KMS-11 (cell line): ENCODE measurements at regions not wholly inside any gene's neighbourhood (a gene's known extent, or its start where the extent isn't known, plus 50 kb on each side); places are given as distances from the start of the nearest gene placed in this dataset.

ENCODE experiments used
- H2AFZ ChIP-seq: fragments of 200-600 bp; sonication (generic); 2 replicates; pipeline ENCODE4 v1.6.1; 2016; ENCODE audit warnings: antibody characterized with exemption, mixed run types, low read depth
- H3K27ac ChIP-seq: fragments of 200-600 bp; sonication (generic); 2 replicates; pipeline ENCODE4 v1.6.1; 2016; ENCODE audit warnings: mild to moderate bottlenecking, mixed run types
- H3K27me3 ChIP-seq: fragments of 200-600 bp; sonication (generic); 2 replicates; pipeline ENCODE4 v1.6.1; 2017; ENCODE audit warnings: mild to moderate bottlenecking, low read depth, mixed run types, moderate library complexity; ENCODE audit not compliant: insufficient read depth
- H3K36me3 ChIP-seq: fragments of 200-600 bp; sonication (generic); 2 replicates; pipeline ENCODE4 v1.6.1; 2017; ENCODE audit warnings: mild to moderate bottlenecking, mixed run types; ENCODE audit not compliant: insufficient read depth
- H3K4me1 ChIP-seq: fragments of 200-600 bp; sonication (generic); 2 replicates; pipeline ENCODE4 v1.6.1; 2016; ENCODE audit warnings: mild to moderate bottlenecking, low read depth, mixed run types; ENCODE audit not compliant: poor library complexity, severe bottlenecking
- H3K4me2 ChIP-seq: fragments of 200-600 bp; sonication (generic); 2 replicates; pipeline ENCODE4 v1.7.0; 2016; ENCODE audit warnings: mild to moderate bottlenecking, mixed run types
- H3K4me3 ChIP-seq: fragments of 200-600 bp; sonication (generic); IDR thresholded peaks from 2 replicates; pipeline ENCODE4 v1.6.1; 2017; ENCODE audit warnings: low read depth, low read length, mixed read lengths; ENCODE audit not compliant: insufficient read depth
- H3K79me2 ChIP-seq: fragments of 200-600 bp; sonication (generic); 2 replicates; pipeline ENCODE4 v1.6.1; 2016; ENCODE audit warnings: low read depth, mixed run types; ENCODE audit not compliant: insufficient read depth
- H3K9ac ChIP-seq: fragments of 200-600 bp; sonication (generic); 2 replicates; pipeline ENCODE4 v1.6.1; 2016; ENCODE audit warnings: mild to moderate bottlenecking, mixed run types
- H4K20me1 ChIP-seq: fragments of 200-600 bp; sonication (generic); 2 replicates; pipeline ENCODE4 v1.6.1; 2016; ENCODE audit warnings: mild to moderate bottlenecking, mixed run types; ENCODE audit not compliant: insufficient read depth
- CTCF ChIP-seq: fragments of 200-600 bp; sonication (generic); conservative IDR thresholded peaks from 2 replicates; pipeline ENCODE4 v1.6.1; 2017; ENCODE audit warnings: low read depth, mild to moderate bottlenecking, antibody characterized with exemption, low read length, moderate library complexity, mixed read lengths

- Histone ChIP-seq H3K9ac (no peak overlapping the region), H3K27me3 (no peaks in the 10 kb centered on the region), H3K27ac (no peak overlapping the region), H4K20me1 (no peaks in the 10 kb centered on the region), H3K36me3 (no peaks in the 10 kb centered on the region), H3K4me3 (no peak overlapping the region), H3K4me2 (no peak overlapping the region), H2AFZ (no peak overlapping the region), H3K4me1 (no peaks in the 10 kb centered on the region), H3K79me2 (no peaks in the 10 kb centered on the region)
- TF ChIP-seq CTCF, result no peak
These were observed 67.6 kb upstream of the NTRK3 start for GRCh38 chr15:88323976-88324740.

- H3K36me3 ChIP-seq, result no peaks in the 10 kb centered on the region
- H2AFZ ChIP-seq, result no peak overlapping the region
- H3K79me2 ChIP-seq, result no peaks in the 10 kb centered on the region
- no peak overlapping the region for H3K9ac ChIP-seq
- no peaks in the 10 kb centered on the region for H3K27me3 ChIP-seq
- no peak overlapping the region for H3K27ac ChIP-seq
- no peaks in the 10 kb centered on the region for H4K20me1 ChIP-seq
- no peak for TF ChIP-seq CTCF
- H3K4me3 ChIP-seq, result no peak overlapping the region
- no peak overlapping the region for H3K4me2 ChIP-seq
- no peaks in the 10 kb centered on the region for H3K4me1 ChIP-seq
These were observed 66.9 kb upstream of the NTRK3 start for GRCh38 chr15:88323468-88323867.

- H3K9ac ChIP-seq, result no peak overlapping the region
- H4K20me1 ChIP-seq, result no peaks in the 10 kb centered on the region
- no peak overlapping the region for H3K4me3 ChIP-seq
- H3K4me2 ChIP-seq, result no peak overlapping the region
- TF ChIP-seq CTCF, result no peak
- no peaks in the 10 kb centered on the region for H3K79me2 ChIP-seq
- H3K27ac ChIP-seq, result no peak overlapping the region
- H2AFZ ChIP-seq, result no peak overlapping the region
- no peaks in the 10 kb centered on the region for H3K4me1 ChIP-seq
- H3K27me3 ChIP-seq, result no peaks in the 10 kb centered on the region
- H3K36me3 ChIP-seq, result no peaks in the 10 kb centered on the region
These were observed 65.9 kb upstream of the NTRK3 start for GRCh38 chr15:88322461-88322860.

GRCh38 chr15:88321271-88321670 lies 64.7 kb upstream of the NTRK3 start:
- H3K27ac ChIP-seq, result no peak overlapping the region
- no peak overlapping the region for H3K9ac ChIP-seq
- no peak overlapping the region for H3K4me2 ChIP-seq
- no peak overlapping the region for H3K4me3 ChIP-seq
- no peaks in the 10 kb centered on the region for H4K20me1 ChIP-seq
- no peak overlapping the region for H2AFZ ChIP-seq
- no peaks in the 10 kb centered on the region for H3K36me3 ChIP-seq
- TF ChIP-seq CTCF, result no peak
- H3K4me1 ChIP-seq, result no peaks in the 10 kb centered on the region
- no peaks in the 10 kb centered on the region for H3K79me2 ChIP-seq
- no peaks in the 10 kb centered on the region for H3K27me3 ChIP-seq
